GM12891 (cell line): ENCODE measurements at regions not wholly inside any gene's neighbourhood (a gene's known extent, or its start where the extent isn't known, plus 50 kb on each side); places are given as distances from the start of the nearest gene placed in this dataset.

Source experiments
- DNase-seq: peaks from one replicate; pipeline ENCODE4 v3.0.0; 2011; ENCODE audit warnings: low spot score; ENCODE audit not compliant: insufficient read length
- FAIRE-seq: peaks from 2 replicates; lab custom pipeline; 2011; peaks lifted over from hg19 to GRCh38; lab: Jason Lieb, UNC
- PAX5 ChIP-seq: IDR thresholded peaks from 2 replicates; pipeline ENCODE4 v1.6.1; 2011; ENCODE audit warnings: low read length, moderate library complexity, mild to moderate bottlenecking; ENCODE audit not compliant: insufficient read depth, severe bottlenecking
- POLR2A ChIP-seq: IDR thresholded peaks from 2 replicates; pipeline ENCODE4 v1.6.1; 2011; ENCODE audit warnings: low read depth, low read length, control low read depth
- POLR2AphosphoS5 ChIP-seq: IDR thresholded peaks from 2 replicates; pipeline ENCODE4 v1.6.1; 2011; ENCODE audit warnings: low read depth, low read length, control low read depth
- POU2F2 ChIP-seq: IDR thresholded peaks from 2 replicates; pipeline ENCODE4 v1.6.1; 2011; ENCODE audit warnings: low read depth, mild to moderate bottlenecking, control low read depth, low read length, moderate library complexity
- SPI1 ChIP-seq: IDR thresholded peaks from 2 replicates; pipeline ENCODE4 v1.6.1; 2011; ENCODE audit warnings: low read depth, low read length, control low read depth
- TAF1 ChIP-seq: IDR thresholded peaks from 2 replicates; pipeline ENCODE4 v1.6.1; 2011; ENCODE audit warnings: low read depth, low read length, control low read depth

GRCh38 chr13:38415233-38415632 is 65.6 kb downstream of the UFM1 start:
- peak; percentile 29 for DNase-seq
- FAIRE-seq: peak; percentile 97

GRCh38 chr13:38417241-38417640 is 67.6 kb downstream of the UFM1 start:
- FAIRE-seq: no peak

More at GRCh38 chr13:38415233-38415632, 65.6 kb downstream of the UFM1 start:
- TF ChIP-seq POLR2AphosphoS5 (peak; percentile 47; the same call in 1 of the 2 replicates), TAF1 (no peak), SPI1 (peak; percentile 82), PAX5 (no peak), POLR2A (peak; percentile 36; the same call in 1 of the 2 replicates), POU2F2 (no peak)

GRCh38 chr13:38417727-38418126 is 68.1 kb downstream of the UFM1 start:
- TF ChIP-seq PAX5 (no peak), POU2F2 (peak; percentile 79; the same call in 1 of the 2 replicates)
- DNase-seq: no peak
- FAIRE-seq: peak; percentile 54

More at GRCh38 chr13:38417241-38417640, 67.6 kb downstream of the UFM1 start:
- no peak for DNase-seq
- no peak for TF ChIP-seq POU2F2
- no peak for TF ChIP-seq PAX5
- TF ChIP-seq SPI1: no peak
- TF ChIP-seq TAF1: no peak
- no peak for TF ChIP-seq POLR2AphosphoS5
- no peak for TF ChIP-seq POLR2A

GRCh38 chr13:38418286-38418685 is 68.6 kb downstream of the UFM1 start:
- TF ChIP-seq POLR2A (no peak), TAF1 (no peak), SPI1 (no peak), PAX5 (no peak), POLR2AphosphoS5 (no peak), POU2F2 (no peak)
- FAIRE-seq (no peak), DNase-seq (no peak)

- TF ChIP-seq SPI1 (peak; percentile 68), POLR2A (no peak)
- FAIRE-seq: no peak
- DNase-seq: no peak
Measured at GRCh38 chr13:38419312-38419873, 69.7 kb downstream of the UFM1 start.

- FAIRE-seq (no peak), DNase-seq (no peak)
- TF ChIP-seq POU2F2 (no peak), TAF1 (no peak)
Measured at GRCh38 chr13:38421590-38422560, 72.2 kb downstream of the UFM1 start.

GRCh38 chr13:38429916-38430315 is 80.3 kb downstream of the UFM1 start:
- FAIRE-seq (no peak), DNase-seq (no peak)
- TF ChIP-seq TAF1 (no peak), SPI1 (no peak), POLR2AphosphoS5 (no peak), POLR2A (no peak)

- no peak for FAIRE-seq
- TF ChIP-seq POLR2A: no peak
- TF ChIP-seq POLR2AphosphoS5: no peak
- TF ChIP-seq SPI1: no peak
Measured at GRCh38 chr13:38430796-38431195, 81.1 kb downstream of the UFM1 start.

GRCh38 chr13:38440666-38441065 is 91.0 kb downstream of the UFM1 start:
- no peak for FAIRE-seq
- no peak for TF ChIP-seq POLR2AphosphoS5
- no peak for TF ChIP-seq POU2F2
- no peak for TF ChIP-seq TAF1
- TF ChIP-seq POLR2A: no peak
- no peak for TF ChIP-seq PAX5
- no peak for TF ChIP-seq SPI1
- no peak for DNase-seq

More at GRCh38 chr13:38430796-38431195, 81.1 kb downstream of the UFM1 start:
- DNase-seq: no peak

- FAIRE-seq (no peak), DNase-seq (no peak)
- TF ChIP-seq POLR2A: no peak
- no peak for TF ChIP-seq POLR2AphosphoS5
- TF ChIP-seq SPI1: no peak
- no peak for TF ChIP-seq TAF1
- no peak for TF ChIP-seq PAX5
- TF ChIP-seq POU2F2: no peak
Measured at GRCh38 chr13:38444904-38445303, 95.3 kb downstream of the UFM1 start.
